HG03135 (cell line): ENCODE measurements at regions not wholly inside any gene's neighbourhood (a gene's known extent, or its start where the extent isn't known, plus 50 kb on each side); places are given as distances from the start of the nearest gene placed in this dataset.
"Not testable (repeated sequence)": the region's sequence is repeated elsewhere in the genome, so short reads cannot be mapped to it uniquely, and the experiment has no call there.

ENCODE experiments used
- ATAC-seq: cut with Tn5 transposase; IDR thresholded peaks from one replicate; pipeline ENCODE4 v1.9.1; 2021; ENCODE audit warnings: mild to moderate bottlenecking, moderate library complexity; ENCODE audit not compliant: unreplicated experiment

DNA sequence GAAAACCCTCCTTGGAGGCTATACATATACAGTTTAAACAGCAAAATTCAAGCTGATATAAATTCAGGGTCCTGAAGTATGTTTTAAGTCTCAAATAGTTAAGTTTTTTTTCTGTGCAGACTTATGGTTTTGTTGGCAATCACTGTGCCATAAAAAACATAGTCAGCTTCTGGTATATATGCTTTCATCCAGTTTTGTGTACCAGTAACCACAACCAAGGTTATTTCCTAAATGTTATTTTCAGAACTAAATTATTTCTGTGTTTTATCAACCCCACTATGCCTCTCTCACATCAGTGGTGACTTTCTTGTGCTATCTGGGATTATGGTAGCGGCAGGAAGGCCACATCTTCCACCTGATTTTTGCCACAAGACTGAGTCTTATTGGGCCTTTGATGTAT is 107.7 kb upstream of the SMARCA2 start:
- no peak for ATAC-seq

DNA sequence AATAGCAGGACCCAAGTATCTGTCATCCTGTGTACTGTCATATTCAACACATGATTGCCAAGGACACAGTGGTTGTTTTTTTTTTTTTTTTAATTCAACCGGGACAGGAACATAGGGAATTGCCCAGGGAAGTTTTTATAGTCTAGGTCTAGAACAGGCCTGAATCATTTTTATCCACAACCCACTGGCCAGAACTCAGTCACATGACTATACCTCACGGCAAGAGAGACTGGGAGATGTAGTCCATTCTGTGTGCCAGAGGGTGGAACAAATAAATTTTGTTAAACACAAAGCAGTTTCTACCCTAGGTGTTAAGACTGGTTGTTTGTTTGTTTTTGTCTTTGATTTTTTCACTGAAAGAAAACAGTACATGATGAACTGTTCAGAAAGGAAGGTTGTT is 105.8 kb upstream of the SMARCA2 start:
- ATAC-seq = no peak

DNA sequence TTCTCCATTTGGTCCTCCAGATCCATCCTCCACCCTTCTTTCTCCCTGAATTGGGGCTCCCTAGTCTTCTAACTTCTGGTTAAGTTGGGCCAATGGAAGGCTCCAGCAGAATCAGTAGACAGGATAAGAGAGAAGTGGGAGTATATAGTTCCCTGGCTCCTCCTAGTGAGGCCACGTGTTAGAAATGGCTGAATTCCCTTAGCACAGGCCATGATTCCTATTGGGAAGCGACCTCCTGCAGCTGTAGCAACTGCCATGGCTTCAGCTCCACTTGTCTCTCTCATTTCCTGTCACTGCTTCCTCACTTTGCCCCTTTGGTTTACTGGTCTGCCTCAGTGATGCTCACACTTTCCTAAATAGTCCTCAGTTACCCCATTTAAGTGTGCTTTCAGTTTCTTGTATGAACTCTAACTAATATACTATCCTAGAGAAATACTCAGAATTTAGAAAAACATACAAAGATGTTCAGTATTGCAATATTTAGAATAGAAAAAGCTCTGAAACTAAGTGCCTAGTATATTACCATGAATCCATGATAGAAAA is 104.8 kb upstream of the SMARCA2 start:
- ATAC-seq = no peak

DNA sequence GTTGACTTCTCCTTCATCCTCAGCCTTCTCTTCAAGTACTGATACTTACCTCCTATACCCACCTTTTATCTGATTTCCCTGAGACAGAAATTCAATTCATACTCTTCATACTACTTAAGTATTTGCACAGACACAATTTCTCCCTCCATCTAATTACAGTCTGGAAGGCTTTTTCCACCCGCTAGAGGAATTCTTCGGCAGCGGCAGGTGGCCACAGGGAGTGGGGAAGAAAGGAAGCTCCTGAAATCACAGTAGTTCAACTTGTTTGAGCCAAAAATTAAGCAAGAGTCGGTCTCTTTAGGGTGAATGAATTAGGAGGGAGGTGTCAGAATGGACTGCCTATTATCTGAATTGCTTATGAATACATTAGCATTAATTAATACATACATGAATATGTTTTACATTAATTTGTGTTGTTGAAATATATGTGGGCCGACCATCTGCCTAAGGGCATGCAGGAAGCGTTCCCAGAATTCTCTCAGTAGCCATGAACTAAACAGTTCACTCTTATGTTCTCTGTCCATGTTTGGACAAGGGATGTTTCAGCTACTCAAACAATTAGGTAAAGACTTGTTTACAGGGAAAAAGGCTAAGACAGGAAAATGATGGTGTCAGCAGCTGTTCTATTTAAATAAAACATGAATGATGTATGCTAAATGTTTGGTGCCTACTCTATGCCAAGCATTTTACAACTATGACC is 101.4 kb upstream of the SMARCA2 start:
- no peak for ATAC-seq

DNA sequence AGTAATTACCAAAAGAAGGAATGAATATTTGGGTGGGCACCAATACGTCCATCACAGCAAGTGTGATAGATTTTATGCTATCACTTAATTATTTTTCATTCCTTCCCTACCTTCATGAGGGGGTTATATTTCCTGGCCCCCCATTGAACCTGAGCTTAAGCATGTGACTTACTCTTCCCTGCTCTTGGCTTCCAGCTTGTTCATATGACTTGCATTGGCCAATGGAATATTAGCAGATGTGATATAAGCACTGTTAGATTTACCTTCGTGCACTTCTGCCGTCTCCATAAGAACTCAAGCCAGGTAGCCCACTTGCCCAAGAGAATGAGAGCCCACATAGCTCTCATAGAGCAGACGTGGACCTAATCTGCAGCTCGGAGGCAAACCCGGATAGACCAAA is 99.1 kb upstream of the SMARCA2 start:
- no peak for ATAC-seq

DNA sequence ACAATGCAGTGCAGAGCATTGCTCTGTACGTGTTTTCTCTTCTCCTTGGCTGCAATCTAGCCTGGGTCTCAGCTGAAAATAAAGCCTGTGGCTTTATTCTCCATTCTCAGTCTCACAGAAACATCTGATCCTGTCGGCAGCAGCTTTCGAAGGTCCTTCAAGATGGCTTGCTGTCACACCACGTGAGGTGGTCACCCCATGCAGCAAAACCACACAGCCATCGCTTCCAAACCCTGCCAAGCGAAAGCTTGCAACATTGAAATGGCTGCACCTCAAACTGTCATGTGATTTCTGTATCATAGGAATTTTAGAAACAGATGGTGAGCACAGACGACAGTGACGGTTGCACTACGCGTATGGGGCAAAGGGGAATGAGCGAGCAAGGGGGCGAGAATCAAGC is 98.5 kb upstream of the SMARCA2 start:
- ATAC-seq = no peak

DNA sequence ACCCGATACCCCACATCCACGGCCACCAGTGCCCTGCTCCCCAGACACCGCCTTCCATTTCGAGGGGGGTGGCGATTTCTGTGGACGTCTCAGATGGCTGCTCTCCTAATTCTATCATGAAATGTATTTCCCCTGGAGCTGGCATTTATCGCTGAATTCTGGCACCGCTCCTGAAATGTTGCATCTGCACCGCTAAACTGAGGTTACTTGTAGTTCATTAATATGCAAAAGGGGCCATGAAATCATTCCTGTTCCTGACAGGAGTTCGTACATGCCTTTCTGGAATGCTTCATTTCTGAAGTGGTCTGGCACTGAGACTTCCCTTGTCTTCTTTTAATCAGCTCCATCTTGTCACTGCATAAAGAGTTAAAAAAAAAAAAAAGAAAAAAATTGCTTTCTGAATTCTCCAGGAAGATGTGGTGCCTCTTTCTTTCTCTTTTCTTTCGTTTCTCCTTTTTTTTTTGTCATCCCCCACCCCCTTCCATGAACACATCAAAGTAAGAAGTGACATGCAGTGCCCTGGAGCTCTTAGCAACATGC is 97.7 kb upstream of the SMARCA2 start:
- no peak for ATAC-seq

DNA sequence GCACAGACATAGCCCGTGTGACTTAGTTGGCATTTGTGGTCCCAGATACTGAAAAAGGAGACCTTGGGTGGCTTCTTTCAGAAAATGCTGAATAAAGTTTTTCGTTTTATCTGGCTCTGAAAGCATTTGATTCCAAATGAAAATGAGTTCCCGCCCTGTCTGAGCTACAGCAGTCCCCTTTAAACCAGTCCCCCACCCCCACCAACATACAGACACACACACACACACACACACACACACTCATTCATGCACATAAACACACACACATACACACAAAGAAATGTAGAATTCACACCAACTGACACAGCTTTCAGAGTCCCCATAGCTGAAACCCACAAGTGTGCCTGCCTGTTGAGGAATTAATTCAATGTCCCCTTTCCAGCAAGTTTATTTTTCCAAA is 97.0 kb upstream of the SMARCA2 start:
- ATAC-seq = no peak

DNA sequence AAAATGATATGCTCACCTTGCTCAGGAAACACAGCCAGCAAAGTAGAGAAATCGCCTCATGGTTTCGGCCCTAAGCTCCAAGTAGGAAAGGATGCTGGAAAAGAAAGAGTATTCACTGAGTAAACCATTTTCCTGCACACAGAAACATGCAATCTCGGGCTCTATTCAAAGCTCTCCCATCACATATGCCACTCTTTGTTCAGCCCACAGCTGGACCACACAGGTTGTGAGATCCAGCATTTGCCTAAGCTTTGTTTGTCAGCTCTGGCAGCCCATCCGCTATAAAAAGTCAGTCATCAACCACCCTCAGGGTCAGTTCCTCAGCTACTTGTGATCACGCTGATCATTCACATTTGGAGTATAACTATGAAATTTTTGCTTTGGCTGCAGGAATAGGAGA is 96.5 kb upstream of the SMARCA2 start:
- no peak for ATAC-seq

DNA sequence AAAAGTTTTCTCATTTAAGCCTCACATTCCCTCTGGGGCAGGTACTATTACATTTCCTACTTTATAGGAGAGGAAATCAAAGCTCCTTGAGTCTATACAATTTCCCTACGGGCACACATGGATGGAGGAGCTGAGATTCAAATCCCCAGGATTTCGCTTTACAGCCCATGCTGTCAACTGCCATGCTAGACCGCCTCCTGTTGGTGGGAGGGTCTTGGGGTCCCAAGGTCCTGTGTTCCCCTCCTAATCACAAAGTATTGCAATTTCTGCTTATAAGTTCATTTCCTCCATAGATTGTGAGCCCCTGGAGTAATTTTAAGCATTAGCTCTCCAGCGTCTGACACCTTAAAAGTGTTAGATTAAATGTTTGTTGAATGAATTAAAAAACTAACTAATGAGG is 95.9 kb upstream of the SMARCA2 start:
- ATAC-seq = no peak

DNA sequence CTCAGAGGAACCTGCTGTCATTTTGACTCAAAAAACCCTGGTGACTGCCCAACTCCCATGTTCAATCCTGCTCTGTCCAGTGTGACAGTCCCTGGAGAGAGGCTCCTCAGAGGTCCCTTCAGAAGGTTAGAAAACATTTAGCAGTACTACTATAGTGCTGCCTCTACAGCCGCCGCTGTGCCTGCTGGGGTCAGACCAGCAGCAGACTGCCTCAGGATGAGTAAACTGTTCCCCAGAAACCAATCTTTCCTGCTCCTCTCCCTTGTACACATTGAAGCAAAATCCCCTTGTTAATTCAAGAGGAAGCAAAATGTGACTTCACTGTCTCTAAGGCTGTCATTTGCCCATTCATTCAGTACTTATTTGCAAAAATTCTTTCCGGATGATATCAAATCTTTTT is 94.8 kb upstream of the SMARCA2 start:
- no peak for ATAC-seq

DNA sequence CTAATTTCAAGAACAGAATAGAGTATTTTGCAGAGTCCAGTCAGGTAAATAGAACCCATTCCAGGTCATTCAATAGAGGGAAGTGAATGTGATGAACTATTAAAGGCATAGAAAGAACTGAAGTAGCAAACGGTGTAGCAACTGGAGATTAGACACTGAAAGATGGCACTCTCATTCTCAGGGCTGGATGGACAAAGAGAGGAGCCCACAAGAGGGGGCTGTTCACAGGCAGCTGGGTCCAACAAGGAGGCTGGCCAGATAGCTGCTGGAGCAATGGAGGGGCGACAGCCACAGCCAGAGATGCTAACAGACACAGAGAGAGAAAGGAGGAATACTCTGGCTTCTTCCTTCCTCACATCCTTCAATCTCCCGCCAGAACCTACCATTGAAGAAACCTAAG is 93.1 kb upstream of the SMARCA2 start:
- ATAC-seq = no peak

DNA sequence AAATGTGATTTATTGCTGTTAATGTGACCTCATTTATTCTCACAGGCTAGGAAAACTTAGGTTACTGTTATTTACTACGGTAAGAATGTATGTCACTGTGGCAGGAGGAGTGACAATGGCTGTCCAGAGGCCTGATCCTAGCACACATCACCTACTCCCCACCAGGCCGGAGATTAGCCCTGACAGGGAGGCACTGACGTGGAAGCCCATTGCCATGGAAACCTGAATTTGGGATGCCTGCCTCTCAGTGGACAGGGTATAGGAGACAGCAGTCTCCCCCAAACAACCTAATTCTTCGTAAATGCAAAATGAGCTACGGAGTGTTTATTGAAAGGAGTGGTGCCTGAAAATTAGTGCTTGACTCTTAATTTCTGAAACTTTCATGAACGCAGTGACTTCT is 87.6 kb upstream of the SMARCA2 start:
- no peak for ATAC-seq

DNA sequence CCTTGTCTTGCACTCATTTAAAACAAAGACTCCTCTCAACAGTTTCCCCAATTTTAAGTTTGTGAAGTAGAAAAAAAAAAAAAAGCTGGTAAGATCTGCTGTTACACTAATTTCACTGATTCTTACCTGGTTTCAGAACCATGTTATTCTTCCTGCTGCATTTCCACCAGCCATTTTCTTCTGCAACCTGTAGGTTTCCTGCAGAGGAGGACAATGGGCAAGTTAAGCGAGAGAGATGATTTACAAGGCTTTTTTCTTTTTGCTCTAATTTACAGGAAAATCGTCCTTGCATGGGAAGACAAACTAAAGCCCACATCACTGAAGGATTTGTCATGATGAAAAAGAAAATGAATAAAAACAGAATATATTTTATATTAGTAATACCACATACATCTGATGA is 86.0 kb upstream of the SMARCA2 start:
- ATAC-seq = no peak

DNA sequence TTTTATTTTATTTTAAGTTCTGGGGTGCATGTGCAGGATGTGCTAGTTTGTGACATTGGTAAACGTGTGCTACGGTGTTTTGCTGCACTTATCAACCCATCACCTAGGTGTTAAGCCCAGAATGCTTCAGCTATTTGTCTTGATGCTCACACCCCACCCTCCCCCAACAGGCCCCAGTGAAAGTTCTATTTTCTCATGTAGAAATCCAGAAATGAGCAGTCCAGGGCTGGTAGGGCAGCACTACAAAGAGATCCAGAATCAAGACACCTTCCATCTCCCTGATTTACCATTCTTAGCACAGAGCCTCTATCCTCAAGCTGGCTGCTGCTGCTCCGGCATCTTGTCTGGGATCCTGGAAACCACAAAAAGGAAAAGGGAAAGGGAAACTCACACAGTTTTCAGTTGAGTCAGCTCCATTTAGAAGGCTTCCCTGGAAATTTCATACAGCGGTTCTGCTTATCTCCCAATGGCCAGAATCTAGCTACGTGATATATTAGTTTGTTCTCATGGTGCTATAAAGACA is 85.4 kb upstream of the SMARCA2 start:
- no peak for ATAC-seq

DNA sequence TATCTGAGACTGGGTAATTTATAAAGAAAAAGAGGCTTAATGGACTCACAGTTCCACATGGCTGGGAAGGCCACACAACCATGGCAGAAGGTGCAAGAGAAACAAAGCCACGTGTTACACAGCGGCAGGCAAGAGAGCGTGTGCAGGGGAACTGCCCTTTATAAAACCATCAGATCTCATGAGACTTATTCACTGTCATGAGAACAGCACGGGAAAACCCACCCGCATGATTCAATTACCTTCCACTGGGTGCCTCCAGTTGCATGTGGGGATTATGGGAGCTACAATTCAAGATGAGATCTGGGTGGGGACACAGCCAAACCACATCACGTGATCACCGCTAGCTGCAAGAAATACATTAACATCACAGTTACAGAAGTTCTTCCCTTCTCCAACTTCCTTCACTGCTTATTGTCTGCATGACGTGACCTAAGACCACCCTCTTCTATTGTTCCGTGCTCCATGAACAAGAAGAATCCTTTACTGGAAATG is 84.9 kb upstream of the SMARCA2 start:
- ATAC-seq = not testable (repeated sequence)

DNA sequence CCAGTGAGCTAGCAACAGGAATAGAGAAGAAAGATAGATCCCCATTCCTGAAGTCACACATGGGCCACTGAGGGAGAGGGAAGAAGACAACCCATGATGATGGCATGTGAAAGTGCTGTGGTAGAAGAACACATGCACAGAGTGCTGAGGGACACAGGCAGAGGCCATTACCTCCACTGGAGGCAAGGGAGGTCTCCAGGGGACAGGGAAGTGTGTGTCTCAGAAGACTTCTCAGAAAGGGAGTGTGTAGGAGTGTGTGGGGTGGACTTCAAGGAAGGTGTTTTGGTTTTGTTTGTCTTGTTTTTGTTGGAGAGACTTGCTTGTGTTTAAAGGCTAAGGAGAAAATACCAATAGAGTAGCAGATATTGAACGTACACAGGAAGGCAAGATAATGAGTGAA is 77.0 kb upstream of the SMARCA2 start:
- peak; percentile 4 for ATAC-seq

DNA sequence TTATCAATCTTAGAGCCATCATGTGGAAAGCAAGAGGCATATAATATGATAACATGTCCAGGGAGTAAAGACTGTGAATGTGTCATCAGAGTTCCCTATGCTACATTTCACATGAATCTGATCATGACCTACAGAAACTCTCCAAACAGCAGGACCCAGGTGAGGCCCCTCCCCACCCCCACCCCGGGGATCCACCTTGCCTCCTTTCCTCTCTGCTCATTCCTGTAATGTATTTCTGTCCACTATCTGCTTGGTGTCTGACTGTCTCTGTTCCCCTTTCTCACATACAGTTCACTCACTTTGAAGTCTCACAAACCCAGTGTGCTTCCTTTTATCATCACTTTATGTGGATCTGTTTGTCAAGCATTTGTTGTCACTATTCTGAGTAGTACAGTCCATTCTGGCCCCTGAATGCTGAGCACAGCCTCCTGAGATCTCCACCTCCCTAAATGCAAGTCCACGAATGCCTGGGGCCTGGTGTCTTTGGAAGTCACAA is 76.4 kb upstream of the SMARCA2 start:
- peak; percentile 60 for ATAC-seq

DNA sequence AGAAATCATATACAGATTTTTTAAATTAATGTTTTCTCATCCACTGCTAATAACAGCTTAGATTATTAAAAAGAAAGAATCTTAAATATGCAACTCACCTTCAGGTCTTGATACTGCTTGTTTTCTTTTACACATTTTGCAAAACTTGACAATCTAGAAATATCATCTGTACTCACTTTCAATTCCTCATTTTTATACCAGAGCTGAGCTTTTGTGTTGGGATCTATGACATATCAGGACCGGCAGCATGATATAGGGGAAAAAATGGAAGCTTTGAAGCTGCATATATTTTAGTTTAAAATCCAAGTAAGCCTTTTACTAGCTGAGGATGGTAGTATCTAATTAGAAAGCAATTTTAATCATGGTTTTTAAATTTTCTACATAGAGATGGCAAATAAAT is 75.7 kb upstream of the SMARCA2 start:
- ATAC-seq = peak; percentile 47

DNA sequence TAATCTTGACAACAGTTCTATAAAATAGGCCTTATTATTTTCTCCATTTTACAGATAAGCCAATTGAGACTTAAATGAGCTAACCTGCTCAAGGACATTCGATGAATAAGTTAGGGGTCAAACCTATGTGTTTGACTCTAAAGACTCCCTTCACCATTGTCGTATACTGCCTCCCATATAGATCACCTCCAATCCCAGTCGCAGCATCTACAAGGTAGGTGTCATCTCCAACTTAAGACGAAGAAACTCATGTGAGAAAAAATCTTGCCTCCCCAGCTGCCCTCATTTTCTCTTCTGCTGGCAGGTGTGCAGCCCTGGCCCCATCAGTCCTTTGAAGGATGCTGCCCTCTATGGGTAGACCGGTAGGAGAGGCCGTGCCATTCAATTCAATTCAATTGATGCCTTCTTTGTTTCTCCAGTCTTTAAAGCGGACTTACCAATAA is 75.2 kb upstream of the SMARCA2 start:
- peak; percentile 75 for ATAC-seq

DNA sequence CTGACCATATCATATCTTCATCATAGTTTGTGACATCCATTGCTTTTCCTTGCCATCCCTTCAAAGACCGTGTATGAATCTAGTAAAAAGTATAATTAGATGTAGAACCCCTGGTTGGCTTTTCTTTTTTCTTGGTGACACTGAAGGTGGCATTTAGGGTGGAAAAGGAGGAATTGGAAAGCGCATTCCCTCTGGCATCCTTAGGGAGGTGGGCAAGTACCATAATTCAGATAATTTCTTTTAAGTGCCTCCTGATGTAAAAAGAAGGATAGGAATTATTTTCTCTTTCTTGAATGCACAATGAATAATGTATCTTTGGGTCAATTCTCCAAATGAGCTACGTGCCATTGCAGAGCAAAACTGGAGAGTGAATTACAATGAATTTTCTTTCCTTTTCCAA is 73.2 kb upstream of the SMARCA2 start:
- no peak for ATAC-seq
